Neutrophil (primary cell): ENCODE measurements at regions not wholly inside any gene's neighbourhood (a gene's known extent, or its start where the extent isn't known, plus 50 kb on each side); places are given as distances from the start of the nearest gene placed in this dataset.

Experiments
- H3K27ac ChIP-seq: fragments of 200-600 bp; sonication (generic); 2 replicates; pipeline ENCODE4 v1.5.1; 2016; ENCODE audit warnings: mild to moderate bottlenecking, moderate library complexity
- H3K27me3 ChIP-seq: fragments of 200-600 bp; sonication (generic); 2 replicates; pipeline ENCODE4 v1.6.0; 2016; ENCODE audit warnings: mild to moderate bottlenecking
- H3K36me3 ChIP-seq: fragments of 200-600 bp; sonication (generic); 2 replicates; pipeline ENCODE4 v1.5.1; 2017
- H3K4me1 ChIP-seq, 2 experiments: fragments of 200-600 bp in 1 of 2; sonication (generic) in 1 of 2; 1 replicate in 1 of 2; 2 replicates in 1 of 2; pipeline versions ENCODE4 v1.5.1 to v1.6.1; 2013 to 2016; ENCODE audit warnings: low read depth in 1 of 2, low read length in 1 of 2, mild to moderate bottlenecking in 1 of 2, moderate library complexity in 1 of 2; ENCODE audit not compliant: control insufficient read depth in 1 of 2, insufficient read depth in 1 of 2
- H3K4me3 ChIP-seq, 2 experiments: fragments of 200-600 bp in 1 of 2; sonication (generic) in 1 of 2; 1 replicate in 1 of 2; 2 replicates in 1 of 2; pipeline ENCODE4 v1.5.1; 2013 to 2016; ENCODE audit warnings: low read depth in 1 of 2, low read length in 1 of 2, mild to moderate bottlenecking in 1 of 2, moderate library complexity in 1 of 2
- H3K9me3 ChIP-seq: fragments of 200-600 bp; sonication (generic); 2 replicates; pipeline ENCODE4 v1.5.1; 2016
- TF ChIP-seq, protein P1 (sequence below): fragments of 200-600 bp; sonication (generic); IDR thresholded peaks from 2 replicates; pipeline ENCODE4 v1.5.1; 2016; ENCODE audit warnings: antibody characterized with exemption

DNA sequence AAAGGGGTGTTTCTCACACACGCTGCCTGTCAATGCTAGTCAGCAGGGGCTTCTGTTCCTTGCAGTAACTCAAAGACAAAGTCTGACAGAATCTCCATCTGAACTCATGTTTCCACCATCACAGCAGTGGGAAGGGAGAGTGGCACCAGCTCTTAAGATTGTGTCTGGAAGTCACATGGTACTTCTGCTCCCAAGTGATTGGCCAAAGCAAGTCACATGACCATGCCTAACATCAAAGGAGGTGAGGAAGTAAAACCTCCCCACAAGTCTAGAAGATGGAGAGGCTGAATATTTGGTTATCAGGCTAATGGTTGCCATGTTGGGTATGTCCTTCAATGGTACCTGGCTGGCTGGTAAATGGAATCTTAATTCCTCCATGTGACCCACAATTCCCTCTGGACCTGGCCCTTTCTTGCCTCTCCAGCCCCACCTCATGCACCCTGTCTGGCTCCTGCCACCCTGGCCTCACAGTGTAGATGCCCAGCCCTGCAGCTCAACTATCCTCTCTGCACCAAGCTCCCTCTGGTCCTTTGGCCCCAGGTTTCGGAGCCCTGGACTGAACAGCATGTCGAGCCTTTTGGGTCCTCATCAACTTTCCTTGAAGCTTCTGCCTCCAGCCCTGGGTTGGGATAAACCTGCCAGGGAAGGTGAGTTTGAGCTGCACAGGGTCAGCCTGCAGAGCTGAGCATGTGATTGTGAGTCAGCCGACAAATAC, 51.0 kb upstream of the PMEPA1 start:
- no peak overlapping the region for H3K4me3 ChIP-seq
- no peaks in the 10 kb centered on the region for H3K27me3 ChIP-seq
- TF ChIP-seq, protein P1, sequence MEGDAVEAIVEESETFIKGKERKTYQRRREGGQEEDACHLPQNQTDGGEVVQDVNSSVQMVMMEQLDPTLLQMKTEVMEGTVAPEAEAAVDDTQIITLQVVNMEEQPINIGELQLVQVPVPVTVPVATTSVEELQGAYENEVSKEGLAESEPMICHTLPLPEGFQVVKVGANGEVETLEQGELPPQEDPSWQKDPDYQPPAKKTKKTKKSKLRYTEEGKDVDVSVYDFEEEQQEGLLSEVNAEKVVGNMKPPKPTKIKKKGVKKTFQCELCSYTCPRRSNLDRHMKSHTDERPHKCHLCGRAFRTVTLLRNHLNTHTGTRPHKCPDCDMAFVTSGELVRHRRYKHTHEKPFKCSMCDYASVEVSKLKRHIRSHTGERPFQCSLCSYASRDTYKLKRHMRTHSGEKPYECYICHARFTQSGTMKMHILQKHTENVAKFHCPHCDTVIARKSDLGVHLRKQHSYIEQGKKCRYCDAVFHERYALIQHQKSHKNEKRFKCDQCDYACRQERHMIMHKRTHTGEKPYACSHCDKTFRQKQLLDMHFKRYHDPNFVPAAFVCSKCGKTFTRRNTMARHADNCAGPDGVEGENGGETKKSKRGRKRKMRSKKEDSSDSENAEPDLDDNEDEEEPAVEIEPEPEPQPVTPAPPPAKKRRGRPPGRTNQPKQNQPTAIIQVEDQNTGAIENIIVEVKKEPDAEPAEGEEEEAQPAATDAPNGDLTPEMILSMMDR = no peak
- H3K9me3 ChIP-seq = no peaks in the 10 kb centered on the region
- H3K36me3 ChIP-seq = no peaks in the 10 kb centered on the region
- no peak overlapping the region for H3K27ac ChIP-seq
- H3K4me1 ChIP-seq = no peaks in the 10 kb centered on the region

DNA sequence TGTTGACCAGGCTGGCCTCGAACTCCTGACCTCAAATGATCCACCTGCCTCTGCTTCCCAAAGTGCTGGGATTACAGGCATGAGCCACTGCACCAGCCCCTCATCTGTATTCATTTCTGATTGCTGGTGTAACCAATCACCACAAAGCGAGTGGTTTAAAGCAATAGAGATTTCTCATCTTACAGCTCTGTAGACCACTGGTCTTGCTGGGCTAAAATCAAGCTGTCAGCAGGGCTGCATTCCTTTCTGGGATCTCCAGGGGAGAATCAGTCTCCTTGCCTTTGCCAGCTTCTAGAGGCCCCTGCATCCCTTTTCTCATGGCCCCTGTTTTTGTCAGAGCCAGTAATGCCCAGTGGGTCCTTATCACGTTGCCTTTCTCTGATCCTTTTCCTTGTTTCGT, 49.9 kb upstream of the PMEPA1 start:
- H3K27me3 ChIP-seq = no peaks in the 10 kb centered on the region
- no peaks in the 10 kb centered on the region for H3K4me1 ChIP-seq

More for the DNA sequence above, 49.9 kb upstream of the PMEPA1 start:
- Histone ChIP-seq H3K4me3 (no peak overlapping the region), H3K36me3 (no peaks in the 10 kb centered on the region), H3K9me3 (no peaks in the 10 kb centered on the region), H3K27ac (no peak overlapping the region)
- TF ChIP-seq, protein P1 = no peak
